ENCODE measurements at regions not wholly inside any gene's neighbourhood (a gene's known extent, or its start where the extent isn't known, plus 50 kb on each side); places are given as distances from the start of the nearest gene placed in this dataset.

- no peak for DNase-seq (ENCODE audit: low read depth)
- H3K4me3 ChIP-seq (ENCODE audit: low read depth, low read length): no peak overlapping the region
- TF ChIP-seq CTCF (IDR thresholded peaks at IDR 0.05; ENCODE audit: control insufficient read depth, extremely low read depth, insufficient read depth): no peak
Observed at GRCh38 chr17:79452706-79453105, 158.1 kb downstream of the RBFOX3 start.

GRCh38 chr17:79451167-79451566 is 159.7 kb downstream of the RBFOX3 start:
- no peak for TF ChIP-seq CTCF (IDR thresholded peaks at IDR 0.05; ENCODE audit: control insufficient read depth, extremely low read depth, insufficient read depth)
- H3K4me3 ChIP-seq (ENCODE audit: low read depth, low read length): no peak overlapping the region
- no peak for DNase-seq (ENCODE audit: low read depth)

DNA sequence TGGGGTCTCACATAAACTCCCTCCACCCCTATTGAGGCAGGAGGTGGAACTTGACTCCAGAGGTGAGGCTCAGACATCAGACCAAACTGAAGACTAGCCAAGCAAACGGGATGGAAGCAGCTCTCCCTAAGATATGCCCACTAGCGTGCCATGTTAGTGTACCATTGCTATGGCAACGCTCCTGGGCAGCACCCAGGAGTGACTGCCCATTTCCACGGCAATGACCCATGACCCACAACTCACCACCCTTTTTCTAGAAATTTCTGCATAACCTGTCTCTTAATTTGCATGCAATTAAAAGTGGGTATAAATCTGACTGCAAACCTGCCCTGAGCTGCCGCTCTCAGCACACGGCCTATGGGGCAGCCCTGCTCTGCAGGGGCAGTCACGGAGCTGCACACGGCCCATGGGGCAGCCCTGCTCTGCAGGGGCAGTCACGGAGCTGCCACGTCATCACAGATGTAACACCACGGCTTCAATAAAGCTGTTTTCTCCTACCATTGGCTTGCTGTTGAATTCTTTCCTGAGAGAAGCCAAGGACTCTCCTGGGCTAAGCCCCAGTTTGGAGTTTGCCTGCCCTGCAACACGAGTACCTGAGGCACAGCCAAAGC is 164.3 kb downstream of the RBFOX3 start:
- DNase-seq (ENCODE audit: low read depth): no peak
- no peak overlapping the region for H3K4me3 ChIP-seq (ENCODE audit: low read depth, low read length)
- no peak for TF ChIP-seq CTCF (IDR thresholded peaks at IDR 0.05; ENCODE audit: control insufficient read depth, extremely low read depth, insufficient read depth)

DNA sequence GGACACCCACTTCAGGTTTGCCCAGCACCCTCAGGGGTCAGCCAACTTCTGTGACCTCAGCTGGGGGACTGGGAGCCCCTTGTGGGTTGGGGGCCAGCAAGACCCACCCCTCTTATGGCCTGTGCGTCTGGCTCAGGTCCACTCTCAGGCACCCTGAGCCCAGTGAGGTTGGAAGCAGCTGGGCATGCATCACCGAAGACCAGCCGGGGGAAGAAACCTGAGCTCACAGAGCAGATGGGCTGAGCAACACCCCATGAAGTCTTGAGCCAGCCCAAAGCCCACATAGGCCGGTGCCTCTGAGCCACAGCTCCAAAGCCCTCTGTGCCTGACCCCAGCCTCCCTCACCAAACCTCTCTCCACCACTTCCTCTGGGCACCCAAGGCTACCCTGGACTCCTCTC is 166.7 kb downstream of the RBFOX3 start:
- no peak overlapping the region for H3K4me3 ChIP-seq (ENCODE audit: low read depth, low read length)
- DNase-seq (ENCODE audit: low read depth): no peak
- no peak for TF ChIP-seq CTCF (IDR thresholded peaks at IDR 0.05; ENCODE audit: control insufficient read depth, extremely low read depth, insufficient read depth)

GRCh38 chr17:79443026-79443425 is 167.8 kb downstream of the RBFOX3 start:
- DNase-seq (ENCODE audit: low read depth): no peak
- TF ChIP-seq CTCF (IDR thresholded peaks at IDR 0.05; ENCODE audit: control insufficient read depth, extremely low read depth, insufficient read depth): no peak
- no peak overlapping the region for H3K4me3 ChIP-seq (ENCODE audit: low read depth, low read length)

DNA sequence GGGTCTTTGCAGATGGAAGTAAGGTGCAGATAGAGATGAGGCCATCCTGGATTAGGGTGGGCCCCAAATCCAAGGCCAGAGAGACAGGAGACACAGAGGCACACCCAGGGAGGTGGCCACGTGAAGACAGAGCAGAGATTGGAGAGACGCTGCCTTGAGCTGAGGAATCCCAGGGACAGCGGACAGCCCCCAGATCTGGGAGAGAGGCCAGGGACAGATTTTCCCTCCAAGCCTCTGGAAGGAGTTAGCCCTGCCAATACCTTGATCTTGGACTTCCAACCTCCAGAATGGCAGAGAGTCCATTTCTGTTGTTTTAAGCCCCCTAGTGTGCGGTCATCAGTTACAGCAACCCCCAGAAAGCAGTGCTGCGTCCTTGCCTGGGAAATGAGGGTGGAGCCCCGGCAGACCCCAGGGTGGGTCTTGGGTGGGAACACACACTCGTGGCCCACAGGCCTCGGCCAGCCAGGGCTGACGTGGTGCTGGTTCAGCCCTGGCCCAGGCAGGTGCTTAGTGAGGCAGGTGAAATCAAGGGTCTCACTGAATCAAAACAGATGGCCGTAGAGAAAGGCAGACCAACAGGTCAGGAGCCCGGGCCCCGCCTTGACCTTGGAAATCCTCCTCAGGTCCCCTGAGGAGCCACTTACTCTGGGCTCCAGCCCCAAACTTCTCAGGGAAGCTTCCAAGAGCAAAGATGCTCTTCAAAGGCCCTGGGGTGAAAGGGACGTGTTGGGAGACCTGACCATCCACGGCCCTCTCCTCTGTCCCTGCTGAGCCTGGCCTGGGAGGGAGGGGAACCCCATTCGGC is 169.3 kb downstream of the RBFOX3 start:
- no peak overlapping the region for H3K4me3 ChIP-seq (ENCODE audit: low read depth, low read length)
- no peak for DNase-seq (ENCODE audit: low read depth)
- no peak for TF ChIP-seq CTCF (IDR thresholded peaks at IDR 0.05; ENCODE audit: control insufficient read depth, extremely low read depth, insufficient read depth)

All from LNCaP clone FGC (cell line).